OCI-LY1 (cell line): ENCODE measurements at regions not wholly inside any gene's neighbourhood (a gene's known extent, or its start where the extent isn't known, plus 50 kb on each side); places are given as distances from the start of the nearest gene placed in this dataset.

Experiments
- H2AFZ ChIP-seq: fragments of 200-600 bp; sonication (generic), shearing (Covaris generic); 2 replicates; pipeline ENCODE4 v1.6.0; 2014; ENCODE audit warnings: antibody characterized with exemption, mild to moderate bottlenecking, low read length
- H3F3A ChIP-seq: fragments of 200-600 bp; sonication (generic), shearing (Covaris generic); 2 replicates; pipeline ENCODE4 v1.6.0; 2014; ENCODE audit warnings: mild to moderate bottlenecking, antibody characterized with exemption, low read length, moderate library complexity; ENCODE audit not compliant: insufficient read depth
- H3K27ac ChIP-seq: fragments of 200-600 bp; sonication (generic); 2 replicates; pipeline ENCODE4 v1.5.1; 2014; ENCODE audit warnings: low read length, mixed run types, mild to moderate bottlenecking, low read depth; ENCODE audit not compliant: poor library complexity, severe bottlenecking
- H3K27me3 ChIP-seq: fragments of 200-600 bp; sonication (generic); 2 replicates; pipeline ENCODE4 v1.6.0; 2014; ENCODE audit warnings: antibody characterized with exemption, mild to moderate bottlenecking, low read length, moderate library complexity; ENCODE audit not compliant: insufficient read depth
- H3K36me3 ChIP-seq: fragments of 200-600 bp; sonication (generic); 2 replicates; pipeline ENCODE4 v1.6.1; 2014; ENCODE audit warnings: mild to moderate bottlenecking, antibody characterized with exemption, low read length, moderate library complexity, mixed read lengths; ENCODE audit not compliant: insufficient read depth
- H3K4me1 ChIP-seq: fragments of 200-600 bp; sonication (generic); 2 replicates; pipeline ENCODE4 v1.5.1; 2014; ENCODE audit warnings: mild to moderate bottlenecking, low read length, moderate library complexity; ENCODE audit not compliant: insufficient read depth, severe bottlenecking
- H3K4me2 ChIP-seq: fragments of 200-600 bp; sonication (generic), shearing (Covaris generic); 2 replicates; pipeline ENCODE4 v1.6.1; 2014; ENCODE audit warnings: low read length
- H3K4me3 ChIP-seq: fragments of 200-600 bp; sonication (generic); 2 replicates; pipeline ENCODE4 v1.5.1; 2014; ENCODE audit warnings: low read length, low read depth, mild to moderate bottlenecking, mixed read lengths; ENCODE audit not compliant: poor library complexity, severe bottlenecking
- H3K79me2 ChIP-seq: fragments of 200-600 bp; shearing (Covaris generic); 2 replicates; pipeline ENCODE4 v1.6.1; 2016; ENCODE audit warnings: mixed run types, low read length, mixed read lengths; ENCODE audit not compliant: insufficient read depth
- H3K9ac ChIP-seq: fragments of 200-600 bp; sonication (generic), shearing (Covaris generic); 2 replicates; pipeline ENCODE4 v1.6.1; 2014; ENCODE audit warnings: mild to moderate bottlenecking, low read length, mixed read lengths
- H3K9me2 ChIP-seq: fragments of 200-600 bp; sonication (generic), shearing (Covaris generic); 2 replicates; pipeline ENCODE4 v1.6.1; 2014; ENCODE audit warnings: low read depth, mild to moderate bottlenecking, low read length, mixed read lengths
- H3K9me3 ChIP-seq: fragments of 200-600 bp; shearing (Covaris generic); 2 replicates; pipeline ENCODE4 v1.6.1; 2014; ENCODE audit warnings: low read length, mixed read lengths
- H4K20me1 ChIP-seq: fragments of 200-600 bp; sonication (generic), shearing (Covaris generic); 2 replicates; pipeline ENCODE4 v1.6.0; 2016; ENCODE audit warnings: mild to moderate bottlenecking, low read length; ENCODE audit not compliant: insufficient read depth
- EZH2 ChIP-seq: fragments of 200-600 bp; sonication (generic), shearing (Covaris generic); IDR thresholded peaks from 2 replicates; pipeline ENCODE4 v1.8.0; 2017; ENCODE audit warnings: borderline replicate concordance, mixed run types, mild to moderate bottlenecking, antibody characterized with exemption, low read length, moderate library complexity, mixed read lengths
- TF ChIP-seq, protein P1 (sequence below): fragments of 200-600 bp; sonication (generic), shearing (Covaris generic); IDR thresholded peaks from 2 replicates; pipeline ENCODE4 v1.5.1; 2017; ENCODE audit warnings: mild to moderate bottlenecking, antibody characterized with exemption, low read length, moderate library complexity, mixed read lengths

DNA sequence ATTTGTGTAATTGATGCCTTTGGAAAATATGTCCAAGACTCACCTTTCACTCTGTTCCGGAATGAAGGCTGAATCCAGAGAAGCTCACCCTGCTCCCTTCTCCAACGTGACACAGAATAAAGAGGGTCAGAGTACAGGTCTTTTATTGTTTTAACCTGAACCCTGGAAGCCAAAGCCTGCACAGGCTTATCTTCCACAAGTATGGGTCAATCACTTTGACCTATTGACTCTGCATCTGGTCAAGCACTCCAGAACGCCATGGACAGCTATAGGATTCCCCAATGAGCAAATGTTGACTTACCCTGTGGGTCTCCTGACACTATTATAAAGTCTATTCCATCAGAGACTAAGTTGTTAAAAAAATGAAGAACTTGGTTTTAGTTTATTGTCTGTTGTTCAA lies 158.4 kb upstream of the MYLIP start:
- Histone ChIP-seq H3K27me3 (no peaks in the 10 kb centered on the region), H3K4me2 (no peak overlapping the region), H3K4me1 (no peaks in the 10 kb centered on the region), H2AFZ (no peak overlapping the region), H3K27ac (no peak overlapping the region), H4K20me1 (no peaks in the 10 kb centered on the region), H3K79me2 (no peaks in the 10 kb centered on the region), H3K9me2 (no peaks in the 10 kb centered on the region), H3K9me3 (no peaks in the 10 kb centered on the region; the same call in 1 of the 2 replicates), H3K36me3 (no peaks in the 10 kb centered on the region), H3F3A (no peaks in the 10 kb centered on the region), H3K4me3 (no peak overlapping the region), H3K9ac (no peak overlapping the region)
- no peak for TF ChIP-seq EZH2
- TF ChIP-seq, protein P1, sequence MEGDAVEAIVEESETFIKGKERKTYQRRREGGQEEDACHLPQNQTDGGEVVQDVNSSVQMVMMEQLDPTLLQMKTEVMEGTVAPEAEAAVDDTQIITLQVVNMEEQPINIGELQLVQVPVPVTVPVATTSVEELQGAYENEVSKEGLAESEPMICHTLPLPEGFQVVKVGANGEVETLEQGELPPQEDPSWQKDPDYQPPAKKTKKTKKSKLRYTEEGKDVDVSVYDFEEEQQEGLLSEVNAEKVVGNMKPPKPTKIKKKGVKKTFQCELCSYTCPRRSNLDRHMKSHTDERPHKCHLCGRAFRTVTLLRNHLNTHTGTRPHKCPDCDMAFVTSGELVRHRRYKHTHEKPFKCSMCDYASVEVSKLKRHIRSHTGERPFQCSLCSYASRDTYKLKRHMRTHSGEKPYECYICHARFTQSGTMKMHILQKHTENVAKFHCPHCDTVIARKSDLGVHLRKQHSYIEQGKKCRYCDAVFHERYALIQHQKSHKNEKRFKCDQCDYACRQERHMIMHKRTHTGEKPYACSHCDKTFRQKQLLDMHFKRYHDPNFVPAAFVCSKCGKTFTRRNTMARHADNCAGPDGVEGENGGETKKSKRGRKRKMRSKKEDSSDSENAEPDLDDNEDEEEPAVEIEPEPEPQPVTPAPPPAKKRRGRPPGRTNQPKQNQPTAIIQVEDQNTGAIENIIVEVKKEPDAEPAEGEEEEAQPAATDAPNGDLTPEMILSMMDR: no peak

DNA sequence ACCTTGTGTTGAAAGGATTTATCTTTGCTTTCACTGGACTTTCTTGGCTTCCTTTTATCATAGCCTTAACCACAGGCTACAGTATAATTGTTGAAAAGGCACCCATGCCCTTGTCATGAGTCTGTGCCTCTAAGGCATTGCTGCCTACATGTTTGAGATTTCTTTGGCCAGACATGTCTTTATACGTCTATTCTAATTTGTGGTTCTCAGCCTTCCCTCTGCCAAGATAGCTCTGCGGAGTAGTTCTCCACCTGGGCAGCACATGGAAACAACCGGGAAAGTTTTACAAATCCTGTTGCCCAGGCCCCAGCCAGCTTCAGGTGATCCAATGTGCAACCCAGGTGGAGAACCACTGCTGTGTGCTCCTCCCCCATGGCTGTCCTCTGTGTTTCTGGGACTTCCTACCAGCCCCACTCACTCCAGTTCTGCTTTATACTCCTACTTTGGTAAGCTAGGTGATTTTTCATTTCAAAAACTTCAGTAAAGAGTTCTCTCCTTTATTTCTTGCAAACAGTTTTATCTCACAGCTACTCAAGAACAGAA lies 159.6 kb upstream of the MYLIP start:
- no peaks in the 10 kb centered on the region for H4K20me1 ChIP-seq
- H3K4me2 ChIP-seq: no peak overlapping the region
- no peaks in the 10 kb centered on the region for H3K9me2 ChIP-seq
- H3K4me1 ChIP-seq: no peaks in the 10 kb centered on the region
- no peak overlapping the region for H3K9ac ChIP-seq
- no peaks in the 10 kb centered on the region for H3K79me2 ChIP-seq
- no peak for TF ChIP-seq EZH2
- TF ChIP-seq, protein P1: no peak
- no peak overlapping the region for H3K4me3 ChIP-seq
- no peak overlapping the region for H3K27ac ChIP-seq
- no peak overlapping the region for H2AFZ ChIP-seq
- no peaks in the 10 kb centered on the region; the same call in 1 of the 2 replicates for H3K9me3 ChIP-seq
- no peaks in the 10 kb centered on the region for H3K27me3 ChIP-seq
- H3K36me3 ChIP-seq: no peaks in the 10 kb centered on the region
- no peaks in the 10 kb centered on the region for H3F3A ChIP-seq

DNA sequence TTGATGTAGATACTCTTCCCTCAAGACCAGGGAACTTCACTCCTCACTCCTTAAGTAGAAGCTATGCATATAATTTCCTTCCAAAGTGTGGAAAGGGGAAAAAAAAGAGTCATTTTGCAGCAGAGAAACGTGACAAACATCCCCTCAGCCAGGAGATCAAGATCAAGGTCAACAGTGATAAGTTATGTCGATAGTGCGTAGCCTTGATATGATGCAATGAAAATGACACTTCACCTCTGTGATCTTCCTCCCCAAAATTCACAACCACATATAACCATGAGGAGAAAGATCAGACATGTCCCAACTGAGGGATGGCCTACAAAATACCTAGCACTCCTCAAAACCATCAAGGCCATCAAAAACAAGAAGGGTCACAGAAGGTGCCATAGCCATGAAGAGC lies 160.4 kb upstream of the MYLIP start:
- Histone ChIP-seq H3F3A (no peaks in the 10 kb centered on the region), H3K4me3 (no peak overlapping the region), H3K36me3 (no peaks in the 10 kb centered on the region), H3K4me2 (no peak overlapping the region), H3K27ac (no peak overlapping the region), H3K9ac (no peak overlapping the region), H3K9me3 (no peaks in the 10 kb centered on the region), H3K9me2 (no peaks in the 10 kb centered on the region), H3K79me2 (no peaks in the 10 kb centered on the region), H3K4me1 (no peaks in the 10 kb centered on the region), H2AFZ (no peak overlapping the region), H4K20me1 (no peaks in the 10 kb centered on the region), H3K27me3 (no peaks in the 10 kb centered on the region)
- no peak for TF ChIP-seq EZH2
- TF ChIP-seq, protein P1: no peak
